HG03520 (cell line): ENCODE measurements at regions not wholly inside any gene's neighbourhood (a gene's known extent, or its start where the extent isn't known, plus 50 kb on each side); places are given as distances from the start of the nearest gene placed in this dataset.

Experiments
- ATAC-seq: cut with Tn5 transposase; IDR thresholded peaks from one replicate; pipeline ENCODE4 v1.9.1; 2021; ENCODE audit warnings: mild to moderate bottlenecking, moderate library complexity; ENCODE audit not compliant: unreplicated experiment

DNA sequence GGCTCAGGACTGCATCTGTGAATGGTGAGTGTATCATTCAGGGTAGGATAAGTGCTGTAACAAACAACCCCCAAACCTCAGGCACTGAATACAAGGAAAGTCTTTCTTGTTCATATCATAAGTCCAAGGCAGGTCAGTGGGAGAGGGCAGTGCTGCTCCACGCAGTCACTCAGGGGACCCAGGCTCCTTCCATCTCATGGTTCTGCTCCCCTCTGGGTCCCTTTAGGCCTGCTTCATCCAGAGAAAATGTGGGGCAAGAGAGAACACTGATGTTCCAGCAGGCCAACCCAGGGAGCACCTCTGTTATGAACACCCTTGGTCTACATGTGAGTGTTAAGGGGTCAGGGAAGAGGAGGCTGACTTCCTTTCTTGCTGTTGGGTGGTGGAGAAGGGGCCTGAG is 187.8 kb downstream of the CHST1 start:
- ATAC-seq = no peak

DNA sequence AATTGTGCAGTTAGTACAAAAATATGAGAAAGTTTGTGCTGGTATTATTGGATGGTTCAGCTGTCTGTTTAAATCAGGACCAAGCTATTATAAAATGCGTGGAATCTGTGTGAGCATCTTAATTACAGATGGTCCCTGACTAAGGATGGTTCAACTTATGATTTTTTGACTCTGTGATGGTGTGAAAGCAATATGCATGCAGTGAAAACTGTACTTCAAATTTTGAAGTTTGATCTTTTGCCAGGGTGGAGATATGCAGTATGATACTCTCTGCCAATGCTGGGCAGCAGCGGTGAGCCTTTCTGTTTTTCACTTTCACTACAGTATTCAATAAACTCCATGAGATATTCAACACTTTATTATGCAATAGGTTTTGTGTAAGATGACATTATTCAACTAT is 189.3 kb downstream of the CHST1 start:
- no peak for ATAC-seq

DNA sequence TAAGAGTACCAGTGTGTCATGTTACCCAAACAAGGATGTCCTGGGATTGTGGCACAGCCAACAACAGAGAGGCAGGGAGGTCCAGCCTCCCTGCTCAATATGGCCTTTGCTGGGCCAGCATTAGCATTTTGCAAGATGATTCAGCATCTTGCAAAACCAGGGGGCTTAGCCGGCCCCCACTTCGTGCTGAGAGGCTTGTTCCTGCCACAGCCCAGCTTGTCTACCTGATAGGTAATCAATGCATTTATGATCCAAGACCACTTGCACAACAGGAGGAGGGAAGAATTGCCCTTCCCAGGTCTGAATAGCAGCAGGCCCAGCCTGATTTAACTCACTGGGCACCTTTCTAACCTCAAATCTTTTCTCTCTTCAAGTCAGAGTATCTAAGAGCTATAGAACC is 189.0 kb upstream of the SYT13 start:
- ATAC-seq = no peak

DNA sequence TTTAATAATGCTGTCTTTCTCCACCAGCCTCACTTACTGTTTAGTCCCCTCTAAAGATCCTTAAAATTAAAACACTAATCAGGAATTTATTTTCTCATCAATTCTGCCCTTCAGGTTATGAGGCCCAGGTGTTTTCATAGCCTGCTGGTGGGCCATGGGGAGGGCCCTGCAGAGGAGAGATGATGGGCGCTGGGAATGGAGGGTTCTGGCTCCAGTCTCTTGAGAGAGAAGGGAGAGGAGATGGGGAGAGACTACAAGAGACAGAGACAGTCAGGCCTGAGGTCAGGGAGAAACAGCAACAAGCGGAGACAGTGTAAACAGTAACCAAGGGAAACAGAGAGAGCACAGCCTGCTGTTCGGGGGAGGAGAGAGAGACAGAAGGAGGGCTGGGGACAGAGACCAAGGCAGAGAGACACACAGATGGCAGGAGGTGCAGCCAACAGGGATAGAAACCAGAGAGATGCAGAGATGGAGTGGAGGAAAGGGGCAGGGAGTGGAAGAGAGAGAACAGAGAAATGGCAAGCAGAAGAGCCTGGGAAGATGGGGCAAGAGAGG is 187.3 kb upstream of the SYT13 start:
- no peak for ATAC-seq

DNA sequence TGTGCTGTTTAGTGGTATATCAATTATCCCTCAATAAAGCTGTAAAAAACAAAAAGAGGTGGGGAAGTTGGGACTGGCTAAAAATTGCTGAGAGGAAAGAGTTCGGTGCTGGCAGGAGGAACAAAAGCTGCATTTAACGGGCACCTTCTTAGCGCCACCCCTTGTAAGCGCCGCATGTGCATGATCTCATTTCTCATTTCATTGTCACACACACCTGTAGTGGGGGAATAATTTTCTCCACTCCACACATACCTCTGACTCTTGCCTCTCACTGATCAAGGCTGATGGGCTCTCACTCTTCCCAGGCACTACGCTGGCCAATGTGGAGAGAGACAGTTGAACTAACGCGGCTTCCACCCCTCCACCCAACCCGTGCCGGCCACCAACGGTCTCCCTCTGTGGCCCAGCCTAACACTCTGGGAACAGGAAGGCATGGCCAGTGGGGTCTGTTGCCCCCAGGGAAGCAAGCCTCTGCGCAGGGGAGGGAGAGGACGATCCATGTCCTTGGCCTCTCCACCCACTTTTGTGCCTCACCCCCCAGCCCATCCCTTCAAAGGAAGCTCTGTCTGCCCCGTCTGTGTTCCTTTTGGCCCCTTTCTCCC is 186.7 kb upstream of the SYT13 start:
- ATAC-seq = no peak

DNA sequence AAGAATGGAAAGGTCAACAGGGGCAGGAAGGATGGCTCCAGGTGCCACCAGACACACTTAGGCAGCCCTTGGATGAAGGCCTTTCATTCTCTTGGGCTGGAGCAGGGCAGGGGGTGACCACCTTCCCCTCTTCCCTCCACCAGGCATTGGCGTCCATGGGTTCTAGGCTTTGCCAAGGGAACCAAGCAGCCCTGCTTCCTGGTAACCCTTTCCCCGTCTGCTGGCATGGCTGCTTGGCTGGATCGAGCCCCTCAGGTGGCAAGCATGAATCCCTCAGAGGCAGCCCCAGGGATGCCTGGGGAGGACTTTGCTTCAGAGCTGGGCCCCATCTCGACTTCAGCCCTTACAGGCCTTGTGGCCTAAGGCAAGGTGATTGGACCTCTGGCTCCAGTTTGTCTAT is 185.1 kb upstream of the SYT13 start:
- no peak for ATAC-seq

DNA sequence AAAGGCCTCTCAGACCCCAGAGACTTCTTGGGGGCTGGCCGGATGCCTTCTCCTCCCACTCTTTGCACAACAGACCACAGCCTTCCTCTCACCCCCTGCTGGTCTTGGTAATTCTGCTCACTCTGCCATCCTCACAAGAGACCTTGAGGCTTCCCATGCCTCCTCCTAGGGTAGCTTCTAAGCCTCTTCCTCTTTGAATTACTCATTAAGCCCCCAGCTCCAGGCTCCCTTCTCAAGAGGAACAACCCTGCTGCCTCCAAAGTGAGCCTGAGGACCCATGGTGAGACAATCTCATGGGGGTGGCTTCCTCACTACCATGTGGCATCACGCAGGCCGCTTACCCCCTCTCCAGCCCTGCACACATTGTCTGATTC is 184.6 kb upstream of the SYT13 start:
- no peak for ATAC-seq

DNA sequence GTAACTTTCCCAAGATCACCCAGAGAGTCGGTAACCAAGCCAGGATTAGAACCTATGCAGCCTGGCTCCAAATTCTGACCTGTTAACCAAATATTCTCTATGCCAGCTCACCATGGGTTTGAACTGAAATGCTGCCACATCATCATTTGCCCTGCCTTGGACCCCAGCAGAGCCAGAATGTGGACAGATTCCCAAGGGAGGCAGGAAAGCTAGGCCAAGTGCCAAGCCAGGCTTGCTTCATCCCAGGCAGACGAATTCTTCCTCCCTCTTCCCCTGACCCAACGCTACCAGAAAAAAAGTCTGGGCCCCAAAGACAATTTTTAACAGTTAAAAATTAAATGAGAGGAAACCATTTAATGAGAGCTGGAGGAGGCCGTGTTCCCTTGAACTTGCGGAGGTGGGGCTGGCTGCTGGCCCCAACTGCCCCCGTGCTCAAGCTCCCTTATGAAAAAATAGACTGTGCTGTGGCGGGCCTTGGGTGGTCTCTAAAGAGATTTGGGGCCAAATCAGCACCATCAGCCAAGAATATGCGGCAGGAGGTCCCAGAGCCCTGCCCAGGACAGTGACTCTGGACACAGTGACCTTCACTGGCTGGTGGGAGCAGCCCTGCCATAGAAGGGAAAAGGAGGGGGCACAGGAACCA is 184.1 kb upstream of the SYT13 start:
- no peak for ATAC-seq

DNA sequence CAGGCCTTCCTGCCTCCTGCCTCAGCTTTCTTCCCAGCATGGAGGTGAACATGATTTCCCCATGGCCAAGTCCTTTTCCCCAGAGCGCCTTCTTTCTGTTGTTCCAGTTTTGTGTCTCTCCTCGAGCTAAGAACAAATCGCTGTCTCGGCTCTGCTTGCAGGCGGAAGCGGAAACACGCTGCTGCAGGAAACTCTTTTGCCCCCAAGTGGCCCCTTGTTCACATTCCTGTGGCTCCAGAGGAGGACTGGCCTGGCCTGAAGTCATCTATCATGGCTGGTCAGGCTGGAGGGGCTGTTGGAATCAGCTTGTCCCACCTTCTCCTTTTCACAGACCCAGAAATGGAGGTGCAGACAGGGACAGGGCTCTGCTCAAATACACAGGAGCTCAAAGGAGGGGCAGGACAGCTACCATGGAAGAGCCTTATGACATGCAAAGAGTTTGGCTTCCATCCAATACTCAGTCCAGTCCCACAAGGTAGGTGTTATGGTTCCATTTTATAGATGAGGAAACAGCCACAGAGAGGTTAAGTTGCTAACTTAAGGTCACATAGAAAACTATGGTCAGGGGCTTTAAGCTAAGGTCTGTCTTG is 182.2 kb upstream of the SYT13 start:
- no peak for ATAC-seq

DNA sequence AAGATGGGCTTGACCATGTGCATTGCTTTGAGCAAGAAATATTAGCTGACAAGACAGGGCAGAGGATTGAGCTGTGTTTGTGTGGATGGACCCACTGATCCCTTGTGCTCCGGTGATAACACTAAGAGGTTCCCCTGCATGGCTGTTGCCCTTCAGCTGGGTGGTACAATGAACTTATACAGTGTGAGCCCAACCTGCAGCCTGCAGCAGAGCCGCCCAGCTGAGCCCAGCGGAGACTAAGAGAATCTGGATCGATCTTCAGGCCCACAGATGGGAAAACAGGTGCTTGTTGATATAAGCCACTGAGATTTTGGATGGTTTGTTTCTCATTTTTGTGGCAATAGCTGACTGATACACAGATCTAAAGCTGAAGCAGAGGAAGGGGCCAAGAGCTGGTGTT is 177.4 kb upstream of the SYT13 start:
- no peak for ATAC-seq

DNA sequence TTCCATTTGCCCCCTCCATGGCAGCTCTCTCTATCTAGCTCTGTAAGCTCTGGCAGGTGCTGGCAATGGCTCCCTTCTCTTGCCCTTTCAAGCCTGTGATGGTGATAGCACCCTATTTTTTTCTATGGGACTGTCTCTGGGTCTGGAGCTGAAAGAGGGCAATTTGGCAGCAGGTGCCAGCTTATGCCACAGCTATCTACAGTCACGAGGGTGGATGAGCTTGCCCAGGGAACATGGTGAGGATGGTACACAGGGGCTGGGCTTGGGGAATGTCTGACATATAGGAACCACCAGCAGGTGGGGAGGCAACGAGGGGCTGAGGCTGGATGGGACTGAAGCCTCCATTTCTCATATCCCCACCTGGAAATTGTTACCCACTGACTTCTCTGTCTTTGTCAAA is 175.4 kb upstream of the SYT13 start:
- no peak for ATAC-seq

DNA sequence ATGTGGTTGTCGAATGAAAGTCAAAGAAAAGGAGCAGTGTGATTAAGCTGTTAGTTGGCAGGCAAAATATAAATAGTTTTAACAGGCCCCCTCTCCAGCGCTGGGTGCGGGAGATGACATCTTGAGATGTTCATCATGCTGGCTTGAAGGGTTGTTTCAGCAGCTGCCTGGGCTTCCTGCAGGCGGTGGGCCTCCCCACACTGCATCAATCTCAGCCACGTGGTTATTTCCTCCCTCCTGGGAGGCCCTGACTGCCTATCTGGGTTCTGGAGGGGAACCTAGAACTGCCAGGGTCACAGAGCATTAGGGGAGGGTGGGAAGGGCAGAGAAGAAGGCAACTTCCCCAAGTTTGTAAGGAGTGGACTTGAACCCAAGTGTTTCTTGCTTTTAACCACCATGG is 173.3 kb upstream of the SYT13 start:
- no peak for ATAC-seq

DNA sequence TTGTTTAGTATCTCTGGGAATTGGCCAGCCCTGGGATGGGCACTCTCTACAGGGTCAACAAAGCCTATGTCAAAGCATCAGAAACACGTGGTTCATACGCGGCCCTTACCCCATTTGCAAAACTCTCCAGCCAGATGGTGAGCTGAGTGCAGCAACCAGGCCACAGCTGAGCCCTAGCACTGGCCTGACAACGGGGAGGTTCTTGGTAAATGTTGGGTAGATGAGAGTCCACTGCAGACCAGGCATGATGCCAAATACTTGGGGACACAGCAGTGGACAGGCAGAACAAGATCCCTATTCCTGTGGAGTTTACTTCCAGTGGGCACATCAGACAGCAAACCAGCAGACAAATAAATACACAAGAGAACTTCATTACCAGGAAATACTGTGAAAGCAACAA is 172.1 kb upstream of the SYT13 start:
- ATAC-seq = no peak

DNA sequence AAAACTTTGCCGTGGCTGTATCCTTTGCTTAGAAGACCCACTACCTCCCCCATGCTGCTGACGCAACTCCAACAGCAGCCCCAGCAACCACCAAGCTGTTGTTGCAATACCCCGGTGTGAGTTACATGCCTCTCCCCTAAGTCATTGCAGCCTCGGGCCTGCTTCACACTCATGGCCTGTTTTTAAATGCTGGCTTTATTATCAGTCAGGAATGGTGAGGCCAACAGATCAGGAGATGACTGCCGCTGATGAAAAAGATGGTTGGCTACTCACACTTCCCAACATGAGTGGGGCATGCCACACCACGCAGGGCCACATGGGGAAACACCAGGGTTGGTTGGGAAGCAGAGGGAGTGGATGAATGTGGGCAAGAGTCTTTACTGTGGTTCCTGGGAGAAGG is 171.5 kb upstream of the SYT13 start:
- ATAC-seq = no peak

DNA sequence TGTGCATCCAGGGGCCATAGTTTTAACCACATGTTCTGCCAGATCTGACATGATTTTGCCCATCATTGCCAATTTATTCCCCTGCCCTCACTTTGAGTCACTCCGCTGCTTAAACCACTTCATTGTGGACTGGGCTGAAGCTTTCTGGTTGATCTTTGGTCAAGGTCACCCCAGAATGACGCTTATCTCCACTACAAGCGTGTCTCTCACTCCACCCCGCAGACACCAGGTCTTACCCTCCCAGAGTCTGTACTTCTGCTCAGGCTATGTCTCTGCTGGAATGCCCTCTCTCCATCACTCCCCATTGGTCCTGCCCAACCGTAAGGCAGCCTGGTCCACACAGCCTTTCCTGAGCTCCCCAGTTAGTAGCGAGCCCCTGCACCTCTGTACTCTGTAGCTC is 170.5 kb upstream of the SYT13 start:
- ATAC-seq = no peak

DNA sequence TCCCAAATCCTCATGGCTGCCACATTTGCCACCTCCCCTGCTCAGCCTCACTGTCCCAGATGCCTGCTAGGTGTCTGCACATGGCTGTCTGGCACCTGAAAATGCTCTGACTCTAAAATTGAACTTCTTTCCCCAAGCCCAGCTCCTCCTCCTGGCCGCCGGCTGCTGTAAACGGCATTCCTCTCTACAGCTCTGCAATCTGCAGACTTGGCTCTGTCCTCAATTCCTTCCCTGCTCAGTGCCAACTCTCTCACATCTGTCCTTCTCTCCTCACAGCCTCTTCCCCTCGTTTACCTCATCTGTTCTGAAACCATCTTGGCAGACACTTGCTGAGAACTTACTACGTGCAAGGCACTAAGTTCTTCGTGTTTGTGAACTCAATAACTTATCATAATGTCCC is 169.4 kb upstream of the SYT13 start:
- ATAC-seq = no peak

DNA sequence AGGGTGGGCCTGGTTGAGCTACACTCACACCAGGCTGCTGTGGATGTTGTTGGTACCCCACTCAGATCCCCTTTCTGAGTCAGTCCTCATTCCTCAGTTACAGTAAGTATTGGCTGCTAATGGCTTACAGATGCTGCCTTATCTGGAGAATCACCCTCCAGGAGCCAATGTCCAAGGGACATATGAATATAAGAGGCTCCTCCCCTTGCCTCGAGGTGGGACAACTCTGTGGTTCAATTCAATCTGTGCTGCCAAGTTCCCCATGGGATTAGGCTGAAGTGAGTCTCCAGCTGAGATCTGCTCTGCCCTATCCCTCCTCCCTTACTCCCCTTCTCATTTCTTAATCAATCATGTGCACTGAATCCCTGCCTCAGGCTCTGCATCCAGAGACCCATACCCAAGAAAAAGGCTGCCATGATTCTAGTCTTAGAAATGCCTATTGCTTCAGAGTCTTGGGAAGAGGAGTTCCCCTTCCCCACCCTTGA is 168.8 kb upstream of the SYT13 start:
- no peak for ATAC-seq

DNA sequence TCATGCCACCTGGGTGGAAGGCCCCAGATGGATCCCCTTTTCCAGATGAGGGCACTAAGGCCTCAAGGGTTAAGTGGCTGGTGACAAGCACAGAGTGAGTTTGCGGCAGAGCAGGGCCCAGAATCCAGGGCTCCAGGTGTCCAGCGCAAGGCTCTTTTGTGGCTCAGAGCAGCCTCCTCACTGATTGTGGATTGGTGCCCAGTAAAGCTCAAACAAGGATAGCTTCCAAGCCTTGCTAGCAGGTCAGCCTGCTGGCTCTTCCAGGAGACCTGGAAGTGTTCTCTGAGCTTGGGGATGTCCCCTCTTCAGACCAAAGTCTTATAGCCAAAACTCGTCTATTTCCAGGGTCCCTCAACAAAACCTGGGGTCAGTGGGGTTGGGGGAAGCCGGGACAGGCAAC is 167.6 kb upstream of the SYT13 start:
- no peak for ATAC-seq

DNA sequence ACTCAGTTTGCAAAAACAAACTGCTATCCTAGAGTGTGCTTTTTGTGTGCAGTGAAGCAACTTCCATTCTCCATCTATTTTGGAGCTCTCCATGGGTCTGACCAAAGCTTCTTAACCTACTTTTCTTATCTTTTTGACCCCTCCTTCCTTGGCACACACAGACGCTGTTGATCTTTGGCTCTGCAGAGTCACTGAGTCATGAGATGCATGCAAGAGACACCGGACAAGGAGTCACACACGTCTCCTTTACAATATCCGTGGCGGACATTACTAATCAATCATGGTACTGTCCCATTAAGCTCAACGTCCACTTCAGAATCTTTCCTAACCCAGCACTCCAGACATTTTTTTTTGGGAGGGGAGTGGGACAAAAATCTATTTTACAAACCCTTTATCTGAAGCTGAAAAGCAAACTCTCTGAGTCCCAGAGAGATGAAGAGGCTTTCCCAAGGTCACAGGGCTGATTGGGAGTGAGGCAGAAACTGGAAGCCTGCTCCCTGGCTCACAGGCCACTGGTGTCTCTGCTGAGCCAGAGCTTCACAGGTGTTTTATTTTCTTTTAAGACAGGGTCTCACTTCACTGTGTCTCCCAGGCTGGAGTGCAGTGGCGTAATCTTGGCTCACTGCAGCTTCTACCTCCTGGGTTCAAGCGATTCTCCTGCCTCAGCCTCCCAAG is 165.8 kb upstream of the SYT13 start:
- no peak for ATAC-seq

DNA sequence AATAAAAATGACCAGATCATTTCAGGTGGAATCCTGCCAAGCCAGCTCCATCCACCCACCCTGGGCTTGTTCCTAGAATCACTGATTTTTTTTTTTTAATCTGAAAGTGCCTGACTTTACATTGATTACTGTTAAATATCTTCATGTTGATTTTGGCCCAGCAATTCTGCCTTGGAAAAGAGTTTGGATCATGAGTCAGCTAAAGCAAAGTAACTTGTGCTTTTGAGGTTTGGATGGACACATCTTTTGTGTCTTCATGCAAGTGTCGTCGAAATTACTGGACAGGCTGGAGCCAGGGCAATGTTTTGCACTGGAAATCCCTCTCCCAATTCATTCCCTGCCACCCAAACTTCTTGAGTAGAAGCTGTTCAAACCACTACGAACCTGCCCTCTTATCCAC is 164.0 kb upstream of the SYT13 start:
- no peak for ATAC-seq

DNA sequence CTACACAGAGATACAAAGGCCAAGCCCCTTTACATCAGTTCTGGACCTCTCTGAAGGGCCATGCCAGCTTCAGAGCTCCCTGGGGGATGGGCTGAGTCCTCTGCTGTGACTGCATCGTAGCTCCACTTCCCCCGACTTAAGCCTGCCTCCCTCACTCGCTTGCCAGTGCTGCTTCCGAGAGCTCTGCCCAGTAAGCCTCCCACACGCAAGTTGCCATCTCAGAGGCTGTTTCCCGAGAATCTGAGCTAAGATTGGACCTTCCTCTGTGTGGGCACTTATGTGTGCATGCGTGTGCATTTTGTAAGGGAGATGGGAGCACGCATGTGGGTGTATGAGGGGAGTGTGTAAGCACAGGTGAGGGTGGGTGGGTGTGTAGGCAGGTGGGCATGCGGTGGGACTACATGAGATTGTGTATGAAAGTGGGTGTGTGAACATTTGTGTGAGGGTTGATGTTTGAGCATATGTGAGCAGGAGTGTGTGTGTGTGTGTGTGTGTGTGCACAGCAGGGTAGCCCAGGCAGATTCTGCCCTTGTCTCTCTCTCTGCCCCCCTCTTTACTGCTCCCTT is 163.0 kb upstream of the SYT13 start:
- no peak for ATAC-seq

DNA sequence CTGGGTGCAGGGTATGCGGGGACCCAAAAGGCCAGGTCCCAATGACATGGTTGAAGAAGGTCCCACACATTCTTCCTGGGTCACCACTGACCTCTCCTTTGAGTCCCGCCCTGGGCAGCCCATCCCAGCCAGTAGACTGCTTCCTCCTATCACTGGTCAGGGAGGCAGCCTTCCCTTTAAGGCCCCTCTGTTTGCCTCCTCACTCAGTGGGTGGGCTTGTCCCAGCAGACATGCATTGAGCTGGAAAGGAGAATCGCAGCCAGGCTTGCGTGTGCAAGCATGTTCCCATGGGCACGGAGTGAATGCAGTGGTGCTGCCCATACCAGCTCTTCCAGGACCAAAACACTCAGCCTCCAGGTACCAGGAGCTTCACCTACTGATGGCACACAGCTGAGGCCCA is 162.4 kb upstream of the SYT13 start:
- ATAC-seq = no peak
